HG03565 (cell line): ENCODE measurements at regions not wholly inside any gene's neighbourhood (a gene's known extent, or its start where the extent isn't known, plus 50 kb on each side); places are given as distances from the start of the nearest gene placed in this dataset.
A peak's percentile ranks its signal among the peaks of the same experiment; 100 is the strongest.

Experiments
- ATAC-seq: cut with Tn5 transposase; IDR thresholded peaks from one replicate; pipeline ENCODE4 v1.9.1; 2021; ENCODE audit warnings: mild to moderate bottlenecking, moderate library complexity; ENCODE audit not compliant: unreplicated experiment

DNA sequence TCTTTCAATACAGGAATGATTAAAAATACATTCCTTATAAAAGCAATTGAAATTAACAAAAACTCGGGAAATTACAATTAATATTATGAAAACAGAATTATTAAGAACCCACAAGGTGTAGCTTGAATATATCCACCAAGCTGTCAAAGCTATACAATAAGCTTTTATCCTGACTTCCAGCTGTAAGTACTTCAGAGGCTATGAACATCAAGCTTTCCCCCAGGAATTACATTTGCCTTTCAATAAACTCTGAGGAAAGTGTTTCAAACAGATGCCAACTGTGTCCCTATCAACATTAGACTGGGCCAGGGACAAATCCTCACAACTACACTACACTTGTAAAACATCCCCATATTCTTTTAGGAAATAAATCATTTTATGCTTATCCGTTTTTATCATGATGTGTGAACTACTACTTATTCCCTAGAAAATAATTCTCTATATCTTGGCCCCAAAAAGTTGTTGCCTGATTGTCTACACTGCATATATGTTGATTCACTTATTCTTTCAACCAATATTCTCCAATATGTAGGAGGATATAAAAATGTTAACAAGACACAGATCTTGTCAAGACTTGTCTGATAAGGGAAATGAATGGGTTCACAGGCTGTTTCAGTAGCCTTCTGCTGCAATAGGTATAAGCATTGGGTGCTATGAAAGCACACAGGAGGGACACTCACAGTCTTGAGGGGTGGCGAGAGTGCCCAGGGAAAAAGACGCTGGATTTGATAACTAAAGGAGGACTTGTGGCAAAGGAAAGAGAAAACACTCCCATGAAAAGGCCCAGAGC, 494.1 kb downstream of the CENPC start:
- no peak for ATAC-seq

DNA sequence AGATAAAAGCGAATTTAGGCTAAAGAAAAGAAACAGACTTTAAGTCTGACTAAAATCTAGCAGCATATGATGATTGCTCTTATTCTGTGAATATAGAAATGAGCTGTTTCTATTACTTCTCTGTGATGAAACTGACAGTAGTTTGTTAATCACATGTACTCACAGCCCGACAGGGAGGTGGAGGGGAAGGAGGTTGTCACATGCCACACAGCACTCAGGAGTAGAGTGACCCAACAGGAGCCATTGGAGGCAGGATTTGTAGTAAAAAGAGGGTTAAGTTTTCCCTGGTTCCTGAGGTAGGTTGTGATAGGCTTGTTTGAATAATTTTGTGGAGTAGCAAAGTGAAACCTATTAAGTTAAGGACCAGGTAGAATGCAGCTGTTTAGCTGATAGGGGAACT, 495.9 kb downstream of the CENPC start:
- ATAC-seq, result no peak

DNA sequence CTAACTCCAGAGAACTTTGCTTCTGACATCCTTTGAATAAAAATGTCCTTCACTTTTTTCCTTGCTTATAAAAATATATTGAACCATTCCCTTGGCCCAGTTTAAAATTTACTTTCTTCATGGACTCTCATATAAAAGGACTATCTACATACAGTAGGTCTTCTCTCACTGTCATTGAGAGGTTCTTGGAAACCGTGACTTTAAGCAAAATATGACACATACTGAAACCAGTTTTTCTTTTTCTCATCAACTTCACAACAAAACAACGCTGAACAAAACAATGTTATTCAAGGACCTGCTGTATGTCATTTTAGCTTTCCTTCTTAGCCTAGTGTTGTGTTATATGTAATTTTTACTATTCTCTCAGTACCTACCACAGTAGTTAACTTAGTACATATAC, 496.8 kb downstream of the CENPC start:
- peak; percentile 48 for ATAC-seq

DNA sequence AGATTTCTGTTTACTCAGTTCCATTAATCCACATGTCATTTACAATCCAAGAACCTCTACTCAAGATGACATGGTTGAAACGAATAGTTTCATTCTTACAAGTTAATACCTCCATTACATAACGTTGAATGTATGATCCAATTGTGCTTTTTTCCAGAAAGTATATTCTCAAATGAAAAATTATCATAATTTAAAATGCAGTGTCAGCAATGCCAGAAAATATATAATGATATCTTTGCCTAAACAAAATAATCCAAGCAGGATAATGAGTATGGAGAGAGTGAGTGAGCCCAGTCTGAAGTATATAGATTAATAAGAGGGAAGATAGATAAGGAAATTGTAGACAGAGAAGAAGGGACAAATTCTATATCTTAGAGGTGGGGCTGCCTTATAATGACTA, 505.0 kb downstream of the CENPC start:
- ATAC-seq, result no peak

DNA sequence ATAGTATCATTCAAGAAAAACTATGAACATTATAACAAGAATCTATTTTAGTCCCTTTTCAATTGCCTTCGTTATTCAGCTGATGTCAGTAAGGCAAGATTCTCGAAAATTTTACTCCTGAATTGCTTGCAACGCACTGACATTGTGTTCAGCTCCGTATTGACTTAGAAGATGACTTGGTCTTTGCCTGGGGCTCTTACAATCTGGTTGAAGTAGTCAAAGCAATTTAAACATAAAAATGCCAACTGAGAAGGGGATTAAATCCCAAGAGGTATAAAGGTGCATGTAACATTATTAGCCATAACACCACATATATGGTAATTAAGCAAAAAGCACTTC, 507.1 kb downstream of the CENPC start:
- no peak for ATAC-seq

DNA sequence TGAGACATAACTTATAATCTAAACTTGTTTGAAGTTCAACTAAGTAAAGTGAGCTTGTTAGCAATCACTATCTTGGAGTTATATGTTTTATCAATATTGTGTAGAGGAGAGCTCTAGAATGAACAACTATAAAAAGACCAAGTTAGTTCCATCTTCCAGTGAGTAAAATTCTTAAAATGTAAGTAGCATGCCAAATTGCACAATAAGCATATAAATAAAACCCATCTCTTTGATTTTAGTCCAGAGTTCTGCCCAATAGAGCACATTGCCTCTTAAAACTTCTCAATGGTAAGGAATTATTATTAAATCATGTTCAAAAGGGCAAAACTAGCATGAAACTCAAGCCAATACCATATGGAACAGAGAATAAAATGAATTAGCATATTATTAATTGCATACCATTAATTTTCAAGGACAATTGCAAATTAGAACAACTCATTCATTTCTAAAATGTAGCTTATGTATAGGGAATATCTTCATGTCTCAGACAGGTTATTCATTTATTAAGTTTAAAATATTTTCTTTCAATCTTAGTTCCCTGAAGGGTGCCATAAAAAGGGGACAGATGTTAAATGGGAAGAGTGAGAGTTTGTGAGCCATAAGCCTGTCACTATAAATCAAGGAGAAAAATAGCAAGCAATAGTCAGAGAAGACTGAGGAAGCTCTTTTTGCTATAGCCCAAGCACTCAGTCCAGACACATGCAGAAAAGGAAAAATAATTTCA, 507.6 kb downstream of the CENPC start:
- ATAC-seq, result no peak

DNA sequence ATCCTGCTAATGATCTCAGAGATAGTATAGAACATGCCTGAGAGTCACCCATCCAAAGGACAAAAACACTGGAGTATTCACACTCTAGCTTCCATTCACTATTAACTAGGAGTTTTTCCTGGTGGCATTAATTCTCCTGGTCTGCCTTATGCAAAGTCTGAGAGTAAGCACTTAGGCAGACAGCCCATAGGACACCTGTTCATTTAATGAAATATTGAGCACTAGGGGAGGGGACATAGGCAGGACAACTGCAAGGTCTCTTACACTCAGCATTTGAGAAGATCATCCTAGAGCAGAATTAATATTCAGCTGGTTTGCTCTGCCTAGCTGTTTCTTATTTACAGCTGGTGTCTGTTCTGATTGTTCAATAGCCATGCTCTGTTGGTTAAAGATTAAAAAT, 508.5 kb downstream of the CENPC start:
- no peak for ATAC-seq

DNA sequence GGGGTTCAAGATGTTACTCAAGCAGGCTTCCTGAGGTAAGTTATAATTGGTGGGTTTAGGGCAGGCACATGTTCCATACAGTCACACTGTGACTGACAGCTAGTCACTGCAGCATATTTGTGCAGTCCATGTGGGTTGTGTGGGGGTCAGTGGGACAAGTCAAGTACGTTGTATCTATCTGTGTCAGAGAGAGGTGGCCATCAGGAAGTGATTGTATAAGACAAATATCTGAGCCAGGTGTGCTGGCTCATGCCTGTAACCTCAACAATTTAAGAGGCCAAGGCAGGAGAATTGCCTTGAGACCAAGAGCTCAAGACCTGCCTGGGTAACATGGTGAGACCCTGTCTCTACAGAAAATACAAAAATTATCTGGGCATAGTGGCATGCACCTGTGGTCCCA, 509.3 kb downstream of the CENPC start:
- no peak for ATAC-seq

DNA sequence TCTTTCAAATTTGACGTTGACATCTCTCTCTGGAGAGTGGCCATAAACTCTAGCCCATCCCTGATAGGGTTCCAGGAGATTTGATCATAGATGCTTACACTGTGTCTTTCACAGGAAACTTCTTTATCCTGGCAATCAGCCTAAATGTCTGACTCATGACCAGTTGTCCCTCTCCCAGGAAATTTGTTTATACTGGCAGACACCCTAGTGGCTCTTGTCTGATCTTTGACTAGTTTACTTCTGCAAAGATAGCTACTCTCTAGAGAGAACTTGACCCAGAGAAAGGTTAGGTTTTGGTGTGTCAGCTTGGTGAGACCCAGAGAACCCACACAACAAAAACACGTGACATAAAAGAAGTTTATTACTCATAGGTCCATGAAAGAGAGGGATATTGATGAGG, 509.8 kb downstream of the CENPC start:
- no peak for ATAC-seq

DNA sequence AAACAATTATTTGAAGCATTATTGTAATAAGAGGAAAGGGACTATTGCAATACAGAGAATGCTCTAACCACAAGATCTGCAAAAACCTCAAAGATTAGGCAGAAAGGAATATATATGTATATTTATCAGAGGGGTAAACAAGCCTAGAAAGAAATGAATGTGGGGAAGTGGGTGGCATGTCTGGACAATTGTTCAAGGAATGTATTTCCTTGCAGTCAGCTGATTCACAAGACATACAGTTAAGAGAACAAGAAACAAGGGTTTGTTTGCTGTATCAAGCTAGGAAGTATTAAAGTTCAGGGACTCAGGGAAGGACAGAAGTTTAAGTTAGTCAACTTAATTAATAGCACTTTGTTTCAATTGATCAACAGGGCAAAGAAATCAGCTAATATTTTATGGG, 514.7 kb downstream of the CENPC start:
- ATAC-seq, result no peak

DNA sequence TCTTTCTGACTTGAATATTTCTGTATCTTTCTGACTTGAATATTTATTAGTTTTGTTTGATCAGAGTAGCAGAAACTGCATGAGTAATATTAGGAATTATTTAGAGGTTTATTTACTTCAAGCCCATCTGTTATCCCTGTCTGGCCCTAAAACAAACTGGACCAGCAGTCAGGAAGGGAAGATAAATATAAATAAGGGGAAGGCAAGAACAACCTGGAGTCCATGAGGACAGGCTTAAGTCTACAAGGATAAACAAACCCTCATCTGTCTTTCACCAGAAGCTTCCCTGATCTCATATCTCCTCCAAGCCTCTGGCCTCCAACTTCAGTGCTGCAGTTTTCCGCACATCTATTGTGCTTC, 524.9 kb downstream of the CENPC start:
- ATAC-seq, result no peak

DNA sequence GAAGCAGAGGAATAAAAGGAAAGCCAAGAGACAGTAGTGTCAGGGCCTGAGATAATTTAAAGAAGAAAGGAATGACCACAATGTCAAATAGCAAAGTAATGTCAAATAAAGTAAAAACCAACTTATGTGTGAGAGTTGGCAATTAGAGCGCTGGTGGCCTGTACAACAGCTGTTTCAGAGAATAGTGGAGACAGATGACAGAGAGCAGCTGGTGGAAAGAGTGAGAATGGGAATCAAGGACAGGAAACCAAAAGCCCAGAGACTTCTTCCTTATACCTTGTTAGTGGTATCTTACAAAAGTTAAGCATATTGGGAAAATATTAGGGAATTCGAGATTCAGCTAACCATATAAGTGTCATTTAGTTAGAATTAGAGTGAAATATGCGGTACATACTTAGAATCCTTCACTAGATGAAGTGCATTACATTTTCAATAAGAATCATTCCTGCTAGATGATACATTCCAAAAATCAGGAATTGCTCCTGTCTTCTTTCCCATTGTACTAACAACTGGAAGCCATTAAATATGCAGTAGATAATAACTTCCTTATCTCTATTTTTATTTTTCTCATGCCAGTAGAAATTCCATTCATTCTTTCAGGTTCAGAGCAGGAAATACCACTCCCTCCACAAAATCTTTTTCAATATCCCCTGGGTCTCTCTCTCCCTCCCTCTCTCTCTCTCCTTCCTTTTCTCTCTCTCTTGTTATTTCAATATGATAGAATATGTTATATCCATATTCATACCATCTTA, 525.4 kb downstream of the CENPC start:
- ATAC-seq, result no peak

DNA sequence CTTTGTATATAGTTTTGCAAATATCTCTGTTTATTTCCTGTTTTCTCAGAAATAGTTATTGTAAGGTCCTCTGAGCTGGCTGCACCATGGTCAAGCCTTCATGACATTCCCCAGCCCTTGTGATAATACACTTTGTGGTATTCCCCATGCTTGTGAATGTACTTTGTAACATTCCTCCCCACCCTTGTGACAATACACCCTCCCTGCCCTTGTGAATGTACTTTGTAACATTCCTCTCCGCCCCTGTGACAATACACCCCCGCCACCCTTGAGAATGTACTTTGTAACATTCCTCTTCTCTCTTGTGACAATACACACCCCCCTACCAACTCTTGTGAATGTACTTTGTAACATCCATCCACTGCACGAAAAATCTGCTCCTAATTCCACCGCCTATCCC, 530.7 kb downstream of the CENPC start:
- no peak for ATAC-seq

DNA sequence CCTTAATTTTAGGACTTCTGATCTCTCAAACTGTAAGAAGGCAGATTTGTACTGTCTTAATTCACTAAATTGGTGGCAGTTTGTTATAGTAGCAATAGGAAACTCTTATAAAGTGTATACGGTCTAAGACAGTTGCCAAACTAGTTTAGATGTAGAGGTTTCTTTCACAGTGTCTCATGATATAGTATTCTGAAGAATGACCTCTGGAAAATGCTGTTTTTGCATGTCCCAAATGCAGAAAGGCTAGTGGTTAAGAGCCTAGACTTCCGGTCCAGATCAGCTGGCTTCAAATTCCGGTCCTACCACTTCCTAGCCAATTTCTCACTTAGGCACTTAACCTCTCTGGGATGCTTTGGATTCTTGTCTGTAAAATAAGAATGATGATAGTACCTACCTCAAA, 538.5 kb downstream of the CENPC start:
- ATAC-seq, result no peak

DNA sequence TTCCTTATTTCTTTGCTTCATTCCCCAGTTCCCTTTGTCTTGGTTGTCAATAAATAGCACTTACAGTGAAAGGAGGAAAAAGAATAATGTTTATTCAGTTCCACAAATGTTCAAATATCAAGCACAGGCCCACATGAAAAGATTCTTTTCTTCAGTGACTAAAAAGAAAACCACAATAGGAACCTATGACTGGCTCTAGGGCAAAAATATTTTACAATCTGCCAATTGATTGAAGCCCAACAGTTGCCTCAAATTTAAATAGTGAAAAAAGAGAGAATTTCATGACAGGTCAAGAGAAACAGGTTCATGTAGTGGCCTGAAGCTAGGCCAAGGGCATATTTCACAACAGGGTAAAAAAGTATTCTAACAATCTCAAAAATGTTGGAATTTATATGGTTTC, 553.8 kb downstream of the CENPC start:
- no peak for ATAC-seq

DNA sequence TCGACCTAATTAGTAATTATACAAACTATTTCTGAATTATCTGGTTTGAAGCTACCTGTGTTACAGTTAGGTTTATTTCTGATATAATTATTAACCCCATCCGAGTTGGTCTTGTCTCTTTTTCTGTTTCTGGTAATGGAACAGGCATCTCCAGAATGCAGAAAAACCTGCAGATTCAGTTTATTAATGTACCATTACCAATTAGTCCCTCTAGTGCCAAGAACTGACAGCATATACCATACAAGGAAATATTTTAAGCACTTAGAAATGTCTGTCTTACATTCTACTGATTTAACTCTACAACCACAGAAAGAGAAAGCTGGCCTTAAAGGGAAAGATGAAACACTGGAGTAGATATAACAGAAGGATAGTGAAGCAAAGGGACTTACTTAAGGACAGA, 570.6 kb downstream of the CENPC start:
- no peak for ATAC-seq

DNA sequence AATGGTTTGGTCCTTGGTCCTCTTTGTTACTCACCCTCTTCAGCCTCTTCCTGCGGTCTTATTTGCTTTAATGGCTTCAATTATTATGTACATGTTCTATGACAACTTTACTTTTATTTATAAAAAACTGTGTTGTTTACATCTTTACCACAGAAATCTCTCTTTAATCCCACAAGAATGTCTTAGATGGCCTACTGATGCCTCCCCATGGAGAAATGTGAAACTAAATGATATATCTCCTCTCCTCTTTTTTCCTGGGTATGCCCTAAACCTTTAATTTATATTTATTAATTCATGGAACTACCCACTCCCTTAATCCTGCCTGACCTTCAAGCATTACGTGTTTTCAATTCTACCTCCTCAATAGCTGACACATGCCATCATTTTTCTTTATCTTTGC, 573.2 kb downstream of the CENPC start:
- no peak for ATAC-seq

DNA sequence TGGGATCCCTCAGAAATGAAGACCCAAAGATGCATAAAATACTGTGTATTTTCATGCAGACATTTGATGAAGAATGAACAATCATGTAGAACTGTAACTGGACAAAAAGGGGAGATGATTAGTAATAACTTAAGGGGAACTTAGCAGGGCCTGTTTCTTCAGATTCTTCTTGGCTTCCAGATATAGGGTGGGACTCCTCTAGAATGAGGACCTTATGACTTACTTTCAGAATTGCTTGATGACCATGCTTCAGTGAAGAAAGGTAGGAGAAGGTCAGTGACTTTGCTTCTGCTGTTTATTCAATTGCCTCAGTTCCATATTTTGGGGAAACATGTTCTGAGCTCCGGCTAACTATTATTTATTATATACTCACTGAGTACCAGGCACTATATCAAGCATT, 580.8 kb downstream of the CENPC start:
- no peak for ATAC-seq

DNA sequence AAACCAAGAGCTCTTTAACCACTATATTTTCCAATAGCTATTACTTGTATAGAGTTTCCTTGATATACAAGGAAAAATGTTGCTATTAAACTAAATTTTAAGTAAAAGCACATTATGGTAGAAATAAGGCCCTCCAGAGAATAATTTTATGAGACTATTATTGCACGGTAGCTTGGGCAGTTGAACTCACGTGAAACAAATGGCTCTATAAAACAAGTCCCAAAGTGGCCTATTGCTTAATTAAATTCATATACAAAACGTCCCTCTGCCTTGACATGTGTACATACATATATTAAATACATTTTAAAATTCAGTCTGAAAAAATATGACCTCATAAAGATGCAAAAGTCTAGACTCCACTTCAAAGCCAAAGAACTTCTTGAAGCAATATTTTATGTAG, 582.2 kb downstream of the CENPC start:
- ATAC-seq, result no peak

DNA sequence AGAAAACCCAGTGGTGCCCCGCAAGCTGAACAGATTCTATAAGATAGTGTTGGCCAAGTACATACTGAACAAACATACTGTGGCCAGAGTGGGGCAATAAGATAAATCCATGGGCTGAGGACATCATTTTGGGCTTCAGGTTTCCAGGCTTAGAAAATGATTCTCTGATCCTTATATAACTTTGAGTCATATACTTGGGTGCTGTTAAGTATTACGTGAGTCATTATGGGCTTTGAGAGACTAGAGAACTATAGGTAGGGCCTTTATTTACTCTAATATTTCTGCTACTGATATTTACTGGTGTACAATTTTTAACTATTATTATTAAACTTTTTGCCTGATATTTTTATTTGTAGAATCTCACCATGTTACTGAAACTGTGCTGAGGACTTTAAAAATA, 586.1 kb downstream of the CENPC start:
- ATAC-seq, result no peak

DNA sequence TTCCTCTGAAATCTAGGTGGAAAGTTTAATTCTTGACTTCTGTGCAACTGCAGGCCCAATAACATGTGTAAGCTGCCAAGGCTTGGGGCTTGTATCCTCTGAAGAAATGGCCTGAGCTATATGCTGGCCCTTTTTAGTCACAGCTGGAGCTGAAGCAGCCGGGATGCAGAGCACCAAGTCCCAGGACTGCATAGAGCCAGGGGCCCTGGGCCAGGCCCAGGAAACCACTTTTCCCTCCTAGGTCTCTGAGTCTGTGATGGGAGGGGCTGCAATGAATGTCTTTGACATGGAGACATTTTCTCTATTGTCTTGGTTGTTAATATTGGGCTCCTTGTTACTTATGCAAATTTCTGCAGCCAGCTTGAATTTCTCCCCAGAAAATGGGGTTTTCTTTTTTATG, 588.5 kb downstream of the CENPC start:
- ATAC-seq, result no peak

DNA sequence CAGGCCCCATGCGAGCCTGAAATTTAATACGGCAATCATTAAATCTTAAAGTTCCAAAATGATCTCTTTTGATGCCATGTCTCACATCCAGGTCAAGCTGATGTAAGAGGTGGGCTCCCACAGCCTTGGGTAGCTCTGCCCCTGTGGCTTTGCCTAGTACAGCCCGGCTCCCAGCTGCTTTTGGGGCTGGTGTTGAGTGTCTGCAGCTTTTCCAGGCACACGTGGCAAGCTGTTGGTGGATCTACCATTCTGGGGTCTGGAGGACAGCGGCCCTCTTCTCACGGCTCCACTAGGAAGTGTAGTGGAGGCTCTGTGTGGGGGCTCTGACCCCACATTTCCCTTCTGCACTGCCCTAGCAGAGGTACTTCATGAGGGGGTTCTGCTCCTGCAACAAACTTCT, 588.9 kb downstream of the CENPC start:
- ATAC-seq, result no peak
